ENCODE measurements at regions not wholly inside any gene's neighbourhood (a gene's known extent, or its start where the extent isn't known, plus 50 kb on each side); places are given as distances from the start of the nearest gene placed in this dataset.

- H3K27ac ChIP-seq: no peak overlapping the region
- CTCF ChIA-PET: no interaction called here
Measured at GRCh38 chr5:20470997-20471396, 483.0 kb upstream of the CDH18 start.

GRCh38 chr5:20469792-20470191 is 481.8 kb upstream of the CDH18 start:
- H3K27ac ChIP-seq: no peak overlapping the region
- CTCF ChIA-PET: no interaction called here
- TF ChIP-seq, protein P1, sequence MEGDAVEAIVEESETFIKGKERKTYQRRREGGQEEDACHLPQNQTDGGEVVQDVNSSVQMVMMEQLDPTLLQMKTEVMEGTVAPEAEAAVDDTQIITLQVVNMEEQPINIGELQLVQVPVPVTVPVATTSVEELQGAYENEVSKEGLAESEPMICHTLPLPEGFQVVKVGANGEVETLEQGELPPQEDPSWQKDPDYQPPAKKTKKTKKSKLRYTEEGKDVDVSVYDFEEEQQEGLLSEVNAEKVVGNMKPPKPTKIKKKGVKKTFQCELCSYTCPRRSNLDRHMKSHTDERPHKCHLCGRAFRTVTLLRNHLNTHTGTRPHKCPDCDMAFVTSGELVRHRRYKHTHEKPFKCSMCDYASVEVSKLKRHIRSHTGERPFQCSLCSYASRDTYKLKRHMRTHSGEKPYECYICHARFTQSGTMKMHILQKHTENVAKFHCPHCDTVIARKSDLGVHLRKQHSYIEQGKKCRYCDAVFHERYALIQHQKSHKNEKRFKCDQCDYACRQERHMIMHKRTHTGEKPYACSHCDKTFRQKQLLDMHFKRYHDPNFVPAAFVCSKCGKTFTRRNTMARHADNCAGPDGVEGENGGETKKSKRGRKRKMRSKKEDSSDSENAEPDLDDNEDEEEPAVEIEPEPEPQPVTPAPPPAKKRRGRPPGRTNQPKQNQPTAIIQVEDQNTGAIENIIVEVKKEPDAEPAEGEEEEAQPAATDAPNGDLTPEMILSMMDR (conservative IDR thresholded peaks at IDR 0.05; ENCODE audit: low read depth): no peak
- DNase-seq (ENCODE audit: low spot score): no peak
- POLR2A ChIA-PET (ENCODE audit: low non-redundant PET): no interaction called here

More at GRCh38 chr5:20470997-20471396, 483.0 kb upstream of the CDH18 start:
- no peak for DNase-seq (ENCODE audit: low spot score)
- POLR2A ChIA-PET (ENCODE audit: low non-redundant PET): no interaction called here
- TF ChIP-seq, protein P1 (conservative IDR thresholded peaks at IDR 0.05; ENCODE audit: low read depth): no peak

DNA sequence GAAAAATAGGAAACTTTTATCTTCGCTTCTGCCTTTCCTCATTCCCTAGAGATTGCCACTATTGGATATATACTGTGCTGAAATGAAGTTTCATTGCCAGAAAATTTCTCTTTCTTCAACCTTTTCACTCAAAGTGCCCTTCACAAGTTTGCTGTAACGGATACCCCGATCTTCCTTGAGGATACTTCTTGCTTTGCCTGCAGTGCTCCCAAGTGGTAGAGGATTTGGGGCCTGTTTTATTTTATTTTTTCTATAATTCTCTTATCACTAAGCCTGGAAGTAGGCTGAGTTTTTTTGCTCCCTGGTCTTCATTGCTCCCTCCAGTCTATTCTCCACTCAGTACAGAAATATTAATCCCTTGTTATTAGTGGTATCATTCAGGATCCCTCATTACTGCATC is 481.4 kb upstream of the CDH18 start:
- no peak overlapping the region for H3K27ac ChIP-seq
- ChIA-PET POLR2A (ENCODE audit: low non-redundant PET) (no interaction called here), CTCF (no interaction called here)
- TF ChIP-seq, protein P1 (conservative IDR thresholded peaks at IDR 0.05; ENCODE audit: low read depth): no peak
- DNase-seq (ENCODE audit: low spot score): no peak

- no peak for DNase-seq (ENCODE audit: low spot score)
- ChIA-PET POLR2A (ENCODE audit: low non-redundant PET) (no interaction called here), CTCF (no interaction called here)
- TF ChIP-seq, protein P1 (conservative IDR thresholded peaks at IDR 0.05; ENCODE audit: low read depth): no peak
- no peak overlapping the region for H3K27ac ChIP-seq
Measured at GRCh38 chr5:20466512-20466911, 478.5 kb upstream of the CDH18 start.

GRCh38 chr5:20463206-20463605 is 475.2 kb upstream of the CDH18 start:
- no peak overlapping the region for H3K27ac ChIP-seq
- TF ChIP-seq, protein P1 (conservative IDR thresholded peaks at IDR 0.05; ENCODE audit: low read depth): no peak
- DNase-seq (ENCODE audit: low spot score): no peak
- ChIA-PET CTCF (no interaction called here), POLR2A (ENCODE audit: low non-redundant PET) (no interaction called here)

GRCh38 chr5:20446121-20446520 is 458.1 kb upstream of the CDH18 start:
- ChIA-PET CTCF (interaction anchor here (1.0 kb wide), 1 partner anchor 11 kb away, joined by 3 read pairs; no protein-coding TSS in a partner anchor), POLR2A (ENCODE audit: low non-redundant PET) (no interaction called here)
- H3K27ac ChIP-seq: no peak overlapping the region
- TF ChIP-seq, protein P1 (conservative IDR thresholded peaks at IDR 0.05; ENCODE audit: low read depth): no peak
- DNase-seq (ENCODE audit: low spot score): no peak
